ENCODE measurements at regions not wholly inside any gene's neighbourhood (a gene's known extent, or its start where the extent isn't known, plus 50 kb on each side); places are given as distances from the start of the nearest gene placed in this dataset.
"Not testable (repeated sequence)": the region's sequence is repeated elsewhere in the genome, so short reads cannot be mapped to it uniquely, and the experiment has no call there.

GRCh38 chr4:54852602-54853001 lies 194.8 kb downstream of the KIT start:
- no peak for DNase-seq (ENCODE audit: low read depth in 2 of 3, low spot score in 1 of 3)

- no peak for DNase-seq (ENCODE audit: low read depth in 2 of 3, low spot score in 1 of 3)
Measured at GRCh38 chr4:54852054-54852453, 194.3 kb downstream of the KIT start.

- DNase-seq (ENCODE audit: low read depth in 2 of 3, low spot score in 1 of 3) = no peak
Measured at GRCh38 chr4:54844911-54845310, 187.2 kb downstream of the KIT start.

- no peak for DNase-seq (ENCODE audit: low read depth in 2 of 3, low spot score in 1 of 3)
Measured at GRCh38 chr4:54843946-54844345, 186.2 kb downstream of the KIT start.

GRCh38 chr4:54843106-54843505 lies 185.3 kb downstream of the KIT start:
- DNase-seq (ENCODE audit: low read depth in 2 of 3, low spot score in 1 of 3) = no peak

- DNase-seq (ENCODE audit: low read depth in 2 of 3, low spot score in 1 of 3) = no peak
Measured at GRCh38 chr4:54842656-54843055, 184.9 kb downstream of the KIT start.

- DNase-seq (ENCODE audit: low read depth in 2 of 3, low spot score in 1 of 3) = no peak
Measured at GRCh38 chr4:54842226-54842625, 184.5 kb downstream of the KIT start.

- DNase-seq (ENCODE audit: low read depth in 2 of 3, low spot score in 1 of 3) = no peak
Measured at GRCh38 chr4:54840992-54841768, 183.4 kb downstream of the KIT start.

GRCh38 chr4:54840430-54840829 lies 182.7 kb downstream of the KIT start:
- DNase-seq (ENCODE audit: low read depth in 2 of 3, low spot score in 1 of 3) = no peak

- DNase-seq (ENCODE audit: low read depth in 2 of 3, low spot score in 1 of 3) = no peak
Measured at GRCh38 chr4:54838301-54838700, 180.5 kb downstream of the KIT start.

GRCh38 chr4:54837576-54838140 lies 179.9 kb downstream of the KIT start:
- no peak for DNase-seq (ENCODE audit: low read depth in 2 of 3, low spot score in 1 of 3)

GRCh38 chr4:54828361-54828760 lies 170.6 kb downstream of the KIT start:
- DNase-seq (ENCODE audit: low read depth in 2 of 3, low spot score in 1 of 3) = not testable (repeated sequence)

- DNase-seq (ENCODE audit: low read depth in 2 of 3, low spot score in 1 of 3) = no peak
Measured at GRCh38 chr4:54823616-54824015, 165.9 kb downstream of the KIT start.

- DNase-seq (ENCODE audit: low read depth in 2 of 3, low spot score in 1 of 3) = no peak
Measured at GRCh38 chr4:54819034-54819433, 161.3 kb downstream of the KIT start.

- no peak for DNase-seq (ENCODE audit: low read depth in 2 of 3, low spot score in 1 of 3)
Measured at GRCh38 chr4:54818481-54818880, 160.7 kb downstream of the KIT start.

GRCh38 chr4:54813674-54814073 lies 155.9 kb downstream of the KIT start:
- no peak for DNase-seq (ENCODE audit: low read depth in 2 of 3, low spot score in 1 of 3)

GRCh38 chr4:54806351-54806750 lies 148.6 kb downstream of the KIT start:
- no peak for DNase-seq (ENCODE audit: low read depth in 2 of 3, low spot score in 1 of 3)

- no peak for DNase-seq (ENCODE audit: low read depth in 2 of 3, low spot score in 1 of 3)
Measured at GRCh38 chr4:54802336-54802735, 144.6 kb downstream of the KIT start.

- DNase-seq (ENCODE audit: low read depth in 2 of 3, low spot score in 1 of 3) = no peak
Measured at GRCh38 chr4:54800831-54801530, 143.2 kb downstream of the KIT start.

GRCh38 chr4:54794579-54794978 lies 136.8 kb downstream of the KIT start:
- DNase-seq (ENCODE audit: low read depth in 2 of 3, low spot score in 1 of 3) = no peak

GRCh38 chr4:54793856-54794422 lies 136.2 kb downstream of the KIT start:
- no peak for DNase-seq (ENCODE audit: low read depth in 2 of 3, low spot score in 1 of 3)
